ENCODE measurements at regions not wholly inside any gene's neighbourhood (a gene's known extent, or its start where the extent isn't known, plus 50 kb on each side); places are given as distances from the start of the nearest gene placed in this dataset.
"Not testable (repeated sequence)": the region's sequence is repeated elsewhere in the genome, so short reads cannot be mapped to it uniquely, and the experiment has no call there.

DNA sequence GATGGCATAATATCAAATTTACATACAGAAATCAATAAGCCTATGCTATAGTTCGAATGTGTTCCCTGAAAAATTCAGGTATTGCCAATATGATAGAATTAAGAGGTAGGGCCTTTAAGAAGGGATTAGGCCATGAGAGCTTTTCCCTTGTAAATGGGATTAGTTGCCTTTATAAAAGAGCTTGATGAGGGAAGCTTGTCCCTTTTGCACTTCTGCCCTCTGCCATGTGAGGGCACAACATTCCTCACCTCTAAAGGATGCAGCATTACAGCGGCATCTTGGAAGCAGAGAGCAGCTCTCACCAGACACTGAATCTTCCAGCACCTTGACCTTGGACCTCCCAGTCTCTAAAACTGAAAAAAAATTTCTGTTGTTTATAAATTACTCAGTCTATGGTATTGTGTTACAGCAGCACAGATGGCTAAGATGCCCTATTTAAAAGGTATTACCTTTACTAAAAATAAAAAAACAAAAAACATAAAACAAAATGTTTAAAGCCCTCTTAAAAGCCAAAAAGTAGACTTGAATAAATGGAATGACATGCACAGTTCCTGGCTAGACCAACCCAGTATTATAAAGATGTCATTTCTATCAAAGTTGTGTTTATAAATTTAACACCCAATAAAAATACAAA lies 909.6 kb downstream of the REEP3 start:
- TF ChIP-seq, protein P1, sequence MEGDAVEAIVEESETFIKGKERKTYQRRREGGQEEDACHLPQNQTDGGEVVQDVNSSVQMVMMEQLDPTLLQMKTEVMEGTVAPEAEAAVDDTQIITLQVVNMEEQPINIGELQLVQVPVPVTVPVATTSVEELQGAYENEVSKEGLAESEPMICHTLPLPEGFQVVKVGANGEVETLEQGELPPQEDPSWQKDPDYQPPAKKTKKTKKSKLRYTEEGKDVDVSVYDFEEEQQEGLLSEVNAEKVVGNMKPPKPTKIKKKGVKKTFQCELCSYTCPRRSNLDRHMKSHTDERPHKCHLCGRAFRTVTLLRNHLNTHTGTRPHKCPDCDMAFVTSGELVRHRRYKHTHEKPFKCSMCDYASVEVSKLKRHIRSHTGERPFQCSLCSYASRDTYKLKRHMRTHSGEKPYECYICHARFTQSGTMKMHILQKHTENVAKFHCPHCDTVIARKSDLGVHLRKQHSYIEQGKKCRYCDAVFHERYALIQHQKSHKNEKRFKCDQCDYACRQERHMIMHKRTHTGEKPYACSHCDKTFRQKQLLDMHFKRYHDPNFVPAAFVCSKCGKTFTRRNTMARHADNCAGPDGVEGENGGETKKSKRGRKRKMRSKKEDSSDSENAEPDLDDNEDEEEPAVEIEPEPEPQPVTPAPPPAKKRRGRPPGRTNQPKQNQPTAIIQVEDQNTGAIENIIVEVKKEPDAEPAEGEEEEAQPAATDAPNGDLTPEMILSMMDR (IDR thresholded peaks at IDR 0.05; ENCODE audit: insufficient read depth, missing control alignments), result peak; percentile 65
- FAIRE-seq, result peak; percentile 94
- no peak for DNase-seq (ENCODE audit: insufficient read length, low spot score)

DNA sequence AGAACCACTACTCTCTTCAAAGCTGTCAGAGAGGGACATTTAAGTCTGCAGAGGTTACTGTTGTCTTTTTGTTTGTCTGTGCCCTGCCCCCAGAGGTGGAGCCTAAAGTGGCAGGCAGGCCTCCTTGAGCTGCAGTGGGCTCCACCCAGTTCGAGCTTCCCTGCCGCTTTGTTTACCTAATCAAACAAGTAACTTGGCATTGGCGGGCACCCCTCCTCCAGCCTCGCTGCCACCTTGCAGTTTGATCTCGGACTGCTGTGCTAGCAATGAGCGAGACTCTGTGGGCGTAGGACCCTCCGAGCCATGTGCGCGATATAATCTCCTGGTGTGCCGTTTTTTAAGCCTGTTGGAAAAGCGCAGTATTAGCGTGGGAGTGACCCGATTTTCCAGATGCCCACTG lies 920.7 kb downstream of the REEP3 start:
- FAIRE-seq; DNase-seq (ENCODE audit: insufficient read length, low spot score): not testable (repeated sequence)

DNA sequence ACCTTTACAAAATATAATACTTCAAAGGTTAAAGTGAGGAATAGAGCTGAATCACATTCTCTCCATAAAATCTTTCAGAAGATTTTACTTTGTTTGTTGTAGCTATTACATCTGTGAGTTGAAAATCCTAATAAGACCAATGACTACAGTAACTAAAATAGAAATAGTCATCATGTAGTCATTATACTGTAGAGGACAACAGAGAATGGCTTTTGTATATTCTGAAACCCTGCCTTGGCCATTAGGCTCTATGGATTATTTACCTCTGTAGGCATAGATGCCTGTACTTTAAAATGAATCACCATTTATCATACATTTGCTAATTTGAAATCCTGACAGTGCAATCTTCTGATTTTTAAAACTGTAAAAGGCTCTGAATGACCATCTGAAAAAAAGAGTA lies 923.0 kb downstream of the REEP3 start:
- DNase-seq (ENCODE audit: insufficient read length, low spot score) (no peak), FAIRE-seq (no peak)
- TF ChIP-seq, protein P1 (IDR thresholded peaks at IDR 0.05; ENCODE audit: insufficient read depth, missing control alignments), result no peak

DNA sequence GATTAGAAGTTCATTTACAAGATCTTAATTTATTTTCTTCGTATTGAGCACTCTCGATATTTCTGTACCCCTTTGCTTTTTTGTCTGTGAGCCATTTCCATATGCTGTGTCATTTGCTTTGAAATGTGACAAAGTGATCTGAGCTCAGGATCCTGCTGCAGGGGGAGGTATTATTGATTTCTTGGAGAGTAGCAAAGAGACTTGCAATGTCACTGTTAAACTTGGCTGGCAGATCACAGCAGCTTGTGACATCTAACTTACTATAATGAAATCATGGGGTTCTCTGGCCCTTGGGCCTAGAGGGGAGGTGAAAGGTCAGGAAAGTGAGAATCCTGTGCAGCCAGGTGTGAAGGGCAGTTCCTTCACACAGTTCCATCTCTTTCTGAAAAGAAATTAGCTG lies 923.4 kb downstream of the REEP3 start:
- DNase-seq (ENCODE audit: insufficient read length, low spot score) (no peak), FAIRE-seq (no peak)
- TF ChIP-seq, protein P1 (IDR thresholded peaks at IDR 0.05; ENCODE audit: insufficient read depth, missing control alignments), result no peak

DNA sequence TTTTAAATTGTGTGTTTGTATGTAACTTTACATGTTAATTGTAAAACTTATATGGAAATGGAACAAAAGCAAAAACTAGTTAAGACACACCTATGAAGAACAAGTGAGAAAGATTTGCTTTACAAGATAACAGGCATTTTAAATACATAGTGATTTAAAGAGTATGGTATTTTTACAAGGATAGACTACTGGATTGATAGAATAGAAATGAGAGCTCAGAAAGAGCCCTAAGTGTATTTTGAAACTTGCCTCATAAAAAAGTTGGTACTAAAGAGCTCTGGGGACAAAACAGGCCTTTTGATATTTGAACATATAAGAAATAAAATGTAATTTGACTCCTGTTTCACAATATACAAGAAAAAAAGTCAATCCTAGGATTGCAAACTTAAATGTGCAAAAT lies 928.4 kb downstream of the REEP3 start:
- TF ChIP-seq, protein P1 (IDR thresholded peaks at IDR 0.05; ENCODE audit: insufficient read depth, missing control alignments), result no peak
- FAIRE-seq (no peak), DNase-seq (ENCODE audit: insufficient read length, low spot score) (no peak)

DNA sequence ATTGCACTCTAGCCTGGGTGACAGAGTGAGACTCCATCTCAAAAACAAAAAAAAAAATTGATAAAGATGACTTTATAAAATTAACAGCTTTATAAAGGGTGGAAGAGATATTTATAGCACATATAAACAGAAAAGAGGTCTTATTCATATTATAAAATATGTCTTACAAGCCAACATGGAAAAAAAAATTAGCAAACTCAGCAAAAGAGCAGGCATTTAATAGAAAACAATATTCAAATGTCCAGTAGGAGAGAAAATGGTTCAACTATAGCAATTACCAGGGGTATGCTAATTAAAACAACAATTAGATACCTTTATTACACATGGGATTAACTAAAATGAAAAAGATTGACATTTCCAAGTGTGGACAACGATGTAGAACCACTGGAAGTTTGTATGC lies 929.1 kb downstream of the REEP3 start:
- FAIRE-seq, result no peak

DNA sequence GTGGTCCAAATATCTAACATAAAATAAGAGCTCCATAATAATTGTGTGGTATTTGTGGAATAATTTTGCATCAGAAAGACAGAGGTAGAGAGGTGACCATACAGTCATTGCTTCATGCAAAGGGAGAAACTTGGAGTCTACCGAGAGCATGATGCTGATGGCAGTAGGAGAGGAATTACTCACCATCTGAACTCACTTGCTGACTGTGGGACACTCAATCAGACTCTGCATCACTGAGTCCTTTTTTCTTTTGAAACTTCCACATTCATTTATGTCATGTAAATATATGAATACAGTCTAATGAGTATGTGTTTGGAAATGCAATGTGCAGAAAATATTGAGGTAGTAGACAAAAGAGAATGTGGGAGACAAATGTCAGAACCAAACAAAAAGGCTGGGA lies 933.8 kb downstream of the REEP3 start:
- TF ChIP-seq, protein P1 (IDR thresholded peaks at IDR 0.05; ENCODE audit: insufficient read depth, missing control alignments), result no peak
- FAIRE-seq (no peak), DNase-seq (ENCODE audit: insufficient read length, low spot score) (no peak)

More for the DNA sequence above, 929.1 kb downstream of the REEP3 start:
- no peak for DNase-seq (ENCODE audit: insufficient read length, low spot score)
- TF ChIP-seq, protein P1 (IDR thresholded peaks at IDR 0.05; ENCODE audit: insufficient read depth, missing control alignments), result no peak

DNA sequence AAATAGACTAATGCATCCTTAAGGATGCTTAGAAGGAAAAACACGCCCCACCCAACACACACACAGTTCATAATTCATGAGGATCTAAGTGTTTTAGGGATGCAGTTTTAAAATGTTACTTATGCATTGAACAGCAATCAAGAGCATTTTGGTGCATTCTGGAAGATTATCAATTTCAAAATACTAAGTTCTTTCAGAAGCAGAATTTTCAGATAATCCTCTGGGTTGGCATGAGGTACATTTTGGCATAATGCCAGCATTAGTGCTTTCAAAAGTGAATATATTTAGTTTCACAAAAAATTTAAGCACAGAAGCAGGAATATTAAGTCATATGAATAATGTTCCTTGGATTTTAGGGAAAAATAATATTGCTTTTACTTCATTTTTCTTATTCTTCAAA lies 937.1 kb downstream of the REEP3 start:
- TF ChIP-seq, protein P1 (IDR thresholded peaks at IDR 0.05; ENCODE audit: insufficient read depth, missing control alignments), result no peak
- FAIRE-seq (no peak), DNase-seq (ENCODE audit: insufficient read length, low spot score) (no peak)

Data from D721Med (cell line).